K562 (cell line): ENCODE measurements at regions not wholly inside any gene's neighbourhood (a gene's known extent, or its start where the extent isn't known, plus 50 kb on each side); places are given as distances from the start of the nearest gene placed in this dataset.

ENCODE experiments used
- ADNP ChIP-seq: fragments of 200-800 bp; sonication (Bioruptor generic); IDR thresholded peaks from 2 replicates; pipeline ENCODE4 v1.6.1; 2016; ENCODE audit warnings: missing genetic modification characterization, missing compliant biosample characterization
- ARID3B ChIP-seq: fragments of 250-450 bp; sonication (Bioruptor Pico); IDR thresholded peaks from 2 replicates; pipeline ENCODE4 v1.4.0; 2020; ENCODE audit warnings: borderline replicate concordance
- ATF4 ChIP-seq: fragments of 450-650 bp; formaldehyde crosslinking; IDR thresholded peaks from 2 replicates; pipeline ENCODE4 v1.4.0; 2022; ENCODE audit warnings: mild to moderate bottlenecking, moderate library complexity
- BACH1 ChIP-seq: fragments of 200-800 bp; sonication (Bioruptor generic); IDR thresholded peaks from 2 replicates; pipeline ENCODE4 v1.6.1; 2016; ENCODE audit warnings: missing genetic modification characterization, missing compliant biosample characterization
- CBX8 ChIP-seq: fragments of 200-600 bp; sonication (generic); IDR thresholded peaks from 2 replicates; pipeline ENCODE4 v1.6.1; 2012; ENCODE audit warnings: borderline replicate concordance, mixed run types, low read depth, mild to moderate bottlenecking, moderate library complexity, mixed read lengths, low read length, control low read depth, inconsistent platforms; ENCODE audit not compliant: poor library complexity, severe bottlenecking; ENCODE audit errors: extremely low read depth
- CC2D1A ChIP-seq: fragments of 450-650 bp; IDR thresholded peaks from 2 replicates; pipeline ENCODE4 v1.6.1; 2017; ENCODE audit warnings: mild to moderate bottlenecking
- COPS2 ChIP-seq: fragments of 450-650 bp; conservative IDR thresholded peaks from 2 replicates; pipeline ENCODE4 v1.6.1; 2016; ENCODE audit warnings: mild to moderate bottlenecking, moderate library complexity
- GATA2 ChIP-seq: sonication (generic); formaldehyde crosslinking; IDR thresholded peaks from 2 replicates; pipeline ENCODE4 v1.4.0; 2020; ENCODE audit warnings: mild to moderate bottlenecking, missing genetic modification reagents
- HMBOX1 ChIP-seq: sonication (generic); IDR thresholded peaks from 2 replicates; pipeline ENCODE4 v1.6.1; 2016
- ID3 ChIP-seq, 2 experiments: fragments of 250-450 bp in 1 of 2; fragments of 450-650 bp in 1 of 2; sonication (Bioruptor Pico) in 1 of 2; IDR thresholded peaks; 2 replicates each; pipeline versions ENCODE4 v1.6.1 to v1.8.0; 2016 to 2021; ENCODE audit warnings: mild to moderate bottlenecking in 2 of 2, moderate library complexity in 2 of 2, missing compliant biosample characterization in 1 of 2, missing genetic modification characterization in 1 of 2
- IFI16 ChIP-seq: fragments of 250-450 bp; sonication (Bioruptor Pico); IDR thresholded peaks from 2 replicates; pipeline ENCODE4 v2.1.2; 2022; ENCODE audit warnings: mild to moderate bottlenecking, inconsistent platforms
- MBD2 ChIP-seq: sonication (generic); IDR thresholded peaks from 2 replicates; pipeline ENCODE4 v1.6.1; 2016; ENCODE audit warnings: low read depth, borderline replicate concordance
- NR2C1 ChIP-seq, 2 experiments: fragments of 450-650 bp; IDR thresholded peaks; 2 replicates each; pipeline ENCODE4 v1.6.1; 2017; ENCODE audit warnings: mild to moderate bottlenecking in 2 of 2, antibody characterized with exemption in 1 of 2, inconsistent platforms in 1 of 2, missing compliant biosample characterization in 1 of 2, missing genetic modification characterization in 1 of 2
- TCF7 ChIP-seq: sonication (generic); IDR thresholded peaks from 2 replicates; pipeline ENCODE4 v1.6.1; 2016; ENCODE audit warnings: antibody characterized with exemption, borderline replicate concordance
- ZBTB26 ChIP-seq: fragments of 450-650 bp; formaldehyde crosslinking; IDR thresholded peaks from 2 replicates; pipeline ENCODE4 v1.4.0; 2022; ENCODE audit warnings: missing genetic modification characterization
- ZC3H8 ChIP-seq: fragments of 450-650 bp; IDR thresholded peaks from 2 replicates; pipeline ENCODE4 v1.6.1; 2017
- ZFPM2 ChIP-seq: fragments of 250-450 bp; sonication (Bioruptor Pico); IDR thresholded peaks from 2 replicates; pipeline ENCODE4 v1.5.1; 2022; ENCODE audit warnings: mild to moderate bottlenecking
- ZNF134 ChIP-seq: fragments of 250-450 bp; sonication (Bioruptor Pico); conservative IDR thresholded peaks from 2 replicates; pipeline ENCODE4 v1.4.0; 2020
- ZNF253 ChIP-seq: fragments of 250-450 bp; sonication (Bioruptor Pico); conservative IDR thresholded peaks from 2 replicates; pipeline ENCODE4 v1.6.1; 2021; ENCODE audit warnings: mild to moderate bottlenecking

GRCh38 chr12:92403210-92404175, 257.8 kb upstream of the BTG1 start (continued):
- no peak for TF ChIP-seq COPS2
- TF ChIP-seq MBD2 = peak; percentile 80
- TF ChIP-seq ZNF253 (CRISPR knock-in tag) = no peak
- TF ChIP-seq ZBTB26 = no peak
- TF ChIP-seq ZC3H8 = no peak
- TF ChIP-seq BACH1 (tag) = peak; percentile 73
- TF ChIP-seq ZNF134 (CRISPR knock-in tag) = peak; percentile 82
- TF ChIP-seq ATF4 (CRISPR knock-in tag) = peak; percentile 71
- no peak for TF ChIP-seq IFI16 (CRISPR knock-in tag)
- TF ChIP-seq ID3 (CRISPR knock-in tag; IDR thresholded peaks at IDR 0.05) = no peak
- TF ChIP-seq ID3 (tag; IDR thresholded peaks at IDR 0.05) = peak; percentile 88
- TF ChIP-seq GATA2 (CRISPR knock-in tag) = peak; percentile 99
- TF ChIP-seq ARID3B (CRISPR knock-in tag) = no peak
- peak; percentile 99 for TF ChIP-seq HMBOX1
- TF ChIP-seq ADNP (tag) = no peak; the same call in 1 of the 2 replicates
- peak; percentile 99 for TF ChIP-seq CC2D1A
- no peak for TF ChIP-seq NR2C1 (IDR thresholded peaks at IDR 0.05)
- TF ChIP-seq NR2C1 (tag; IDR thresholded peaks at IDR 0.05) = peak; percentile 90
- no peak for TF ChIP-seq ZFPM2 (CRISPR knock-in tag)
- TF ChIP-seq CBX8 = no peak
- 0 out of 2 replicates have a peak, but pooled peaks have one; percentile 72 for TF ChIP-seq TCF7
